NCI-H187 (cell line): ENCODE measurements at regions not wholly inside any gene's neighbourhood (a gene's known extent, or its start where the extent isn't known, plus 50 kb on each side); places are given as distances from the start of the nearest gene placed in this dataset.

Experiments used
- DNase-seq, 2 experiments: peaks; one replicate each; lab custom pipeline; 2025; lab: John Stamatoyannopoulos, UW

DNA sequence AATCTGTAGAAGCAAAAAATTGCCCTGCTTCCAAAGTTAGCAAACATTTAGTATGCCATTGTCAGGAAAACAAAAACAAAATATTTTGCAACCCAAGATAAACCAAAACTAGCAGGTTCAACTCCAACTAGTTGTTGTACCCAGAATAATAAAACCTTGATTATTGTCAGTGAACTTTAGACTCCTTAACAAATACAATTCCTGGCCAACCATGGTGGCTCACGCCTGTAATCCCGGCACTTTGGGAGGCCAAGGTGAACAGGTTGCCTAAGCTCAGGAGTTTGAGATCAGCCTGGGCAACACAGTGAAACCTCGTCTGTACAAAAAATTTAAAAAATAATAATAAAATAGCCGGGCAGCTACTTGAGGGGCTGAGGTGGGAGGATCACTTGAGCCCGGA is 53.6 kb upstream of the EPCAM start:
- no peak for DNase-seq

DNA sequence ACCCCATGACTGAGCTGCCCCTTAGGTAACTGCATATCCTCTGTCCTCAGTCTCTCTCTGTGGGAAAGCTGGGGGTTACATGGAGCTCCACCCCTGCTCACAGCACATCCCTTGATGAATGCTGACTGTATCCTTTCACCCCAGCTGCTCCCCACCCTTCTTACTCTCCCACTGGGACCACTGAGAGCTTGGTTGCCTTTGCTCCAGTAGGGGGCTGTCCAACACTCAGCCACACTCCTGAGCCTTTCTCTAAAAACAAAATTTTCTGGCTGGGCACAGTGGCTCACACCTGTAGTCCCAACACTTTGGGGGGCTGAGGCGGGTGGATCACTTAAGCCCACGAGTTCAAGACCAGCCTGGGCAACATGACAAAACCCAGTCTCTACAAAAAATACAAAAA is 55.4 kb upstream of the EPCAM start:
- DNase-seq, result no peak

DNA sequence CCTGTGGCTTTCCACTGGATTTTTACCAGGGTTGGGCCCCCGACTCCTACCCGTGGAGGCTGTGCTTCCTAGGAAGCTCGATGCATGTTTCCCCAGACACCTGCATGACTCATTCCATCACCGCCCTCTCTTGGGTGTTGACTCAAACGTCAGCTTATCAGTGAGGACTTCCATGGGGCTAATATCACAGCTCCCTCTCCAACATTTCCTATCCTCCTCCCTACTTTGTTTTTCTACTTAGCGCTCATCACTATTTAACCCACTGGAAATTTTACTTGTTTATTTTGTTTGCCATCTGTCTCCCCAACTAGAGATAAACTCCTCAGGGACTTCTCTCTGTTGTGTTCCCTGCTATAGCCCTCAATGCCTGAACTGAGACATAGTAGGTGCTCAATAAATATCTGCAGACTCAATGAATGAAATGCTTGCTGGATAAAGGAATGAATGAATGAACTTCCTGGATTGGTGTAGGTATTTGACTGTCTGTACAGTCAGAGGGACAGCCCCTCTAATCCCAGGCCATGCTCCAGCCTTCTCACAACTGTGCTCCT is 55.9 kb upstream of the EPCAM start:
- no peak for DNase-seq

DNA sequence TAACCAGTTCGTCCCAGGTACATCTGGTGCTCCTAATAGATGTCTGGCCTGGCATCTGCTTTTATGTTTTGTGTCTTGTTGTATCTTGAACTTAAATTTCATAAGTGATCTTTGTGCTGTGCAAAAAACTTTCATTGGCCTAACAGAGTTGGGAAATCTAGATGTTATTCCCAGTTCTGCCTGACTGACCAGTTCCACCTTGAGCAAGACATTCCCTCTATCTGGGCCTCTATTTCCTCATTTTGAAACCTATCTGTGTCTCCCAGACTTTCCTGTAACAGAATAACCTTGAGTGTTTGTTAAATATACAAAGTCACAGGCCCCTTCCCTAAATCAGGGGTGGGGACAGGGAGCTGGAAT is 56.6 kb upstream of the EPCAM start:
- no peak for DNase-seq

DNA sequence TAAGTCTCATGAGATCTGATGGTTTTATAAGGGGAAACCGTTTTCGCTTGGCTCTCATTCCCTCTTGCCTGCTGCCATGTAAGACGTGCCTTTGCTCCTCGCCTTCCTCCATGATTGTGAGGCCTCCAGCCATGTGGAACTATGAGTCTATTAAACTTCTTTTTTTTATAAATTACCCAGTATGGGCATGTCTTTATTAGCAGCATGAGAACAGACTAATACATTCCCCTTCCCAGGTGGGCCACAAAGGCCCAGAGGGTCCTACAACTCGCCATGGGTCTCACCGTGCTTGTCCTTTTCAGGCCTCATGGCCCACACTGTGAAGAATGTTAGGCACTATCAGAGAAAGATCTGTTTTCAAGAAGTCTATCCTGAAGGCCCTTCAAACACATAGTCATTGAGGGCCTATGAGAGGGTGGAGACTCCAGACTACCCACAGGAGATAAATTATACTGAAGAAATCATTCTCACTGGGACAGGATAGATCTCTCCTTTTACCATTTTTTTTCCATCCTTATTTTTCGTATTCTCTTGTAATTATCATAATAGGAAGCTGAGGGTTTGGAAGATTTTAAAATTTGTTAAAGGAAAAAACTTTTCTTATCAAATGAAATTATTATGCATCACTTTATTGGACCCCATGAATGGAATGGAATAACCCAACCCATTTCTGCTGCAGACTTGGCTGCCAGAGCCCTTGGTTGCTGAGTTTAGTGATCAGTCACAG is 57.2 kb upstream of the EPCAM start:
- no peak for DNase-seq

DNA sequence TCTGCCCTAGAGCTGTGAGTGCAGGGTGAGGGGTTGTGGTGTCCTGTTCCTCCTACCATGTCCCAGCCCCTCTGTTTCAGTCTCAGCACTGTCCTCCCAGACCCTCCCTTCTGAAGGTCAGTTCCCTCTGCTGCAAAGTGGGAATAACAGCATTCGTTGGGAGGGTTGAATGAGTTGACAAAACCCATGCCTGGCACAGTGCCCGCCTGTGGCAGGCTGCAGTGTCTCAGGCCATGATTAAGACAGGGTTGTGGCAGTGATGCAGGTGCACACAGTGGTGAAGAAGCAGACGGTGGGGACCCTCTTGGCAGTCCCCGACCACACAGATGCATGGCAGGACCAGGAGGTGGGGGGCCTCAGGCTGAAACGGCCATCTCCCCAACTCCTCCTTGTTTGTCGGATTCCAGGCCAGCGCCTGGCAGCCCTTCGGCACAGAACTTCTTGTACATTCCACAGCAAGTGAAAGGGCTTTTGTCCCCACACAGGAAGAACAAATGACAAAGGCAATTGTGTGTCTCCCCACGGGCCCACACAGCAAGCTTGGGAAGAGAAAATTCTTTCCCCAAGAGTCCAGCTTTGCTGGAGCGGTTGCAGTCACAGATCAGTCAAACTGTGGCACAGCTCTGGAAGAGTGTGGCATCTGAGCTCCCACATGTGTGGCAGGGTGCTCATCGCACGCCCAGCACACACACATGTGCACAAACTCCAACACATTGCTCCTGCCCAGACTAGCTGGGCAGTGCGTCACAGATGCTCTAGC is 58.1 kb upstream of the EPCAM start:
- no peak for DNase-seq

DNA sequence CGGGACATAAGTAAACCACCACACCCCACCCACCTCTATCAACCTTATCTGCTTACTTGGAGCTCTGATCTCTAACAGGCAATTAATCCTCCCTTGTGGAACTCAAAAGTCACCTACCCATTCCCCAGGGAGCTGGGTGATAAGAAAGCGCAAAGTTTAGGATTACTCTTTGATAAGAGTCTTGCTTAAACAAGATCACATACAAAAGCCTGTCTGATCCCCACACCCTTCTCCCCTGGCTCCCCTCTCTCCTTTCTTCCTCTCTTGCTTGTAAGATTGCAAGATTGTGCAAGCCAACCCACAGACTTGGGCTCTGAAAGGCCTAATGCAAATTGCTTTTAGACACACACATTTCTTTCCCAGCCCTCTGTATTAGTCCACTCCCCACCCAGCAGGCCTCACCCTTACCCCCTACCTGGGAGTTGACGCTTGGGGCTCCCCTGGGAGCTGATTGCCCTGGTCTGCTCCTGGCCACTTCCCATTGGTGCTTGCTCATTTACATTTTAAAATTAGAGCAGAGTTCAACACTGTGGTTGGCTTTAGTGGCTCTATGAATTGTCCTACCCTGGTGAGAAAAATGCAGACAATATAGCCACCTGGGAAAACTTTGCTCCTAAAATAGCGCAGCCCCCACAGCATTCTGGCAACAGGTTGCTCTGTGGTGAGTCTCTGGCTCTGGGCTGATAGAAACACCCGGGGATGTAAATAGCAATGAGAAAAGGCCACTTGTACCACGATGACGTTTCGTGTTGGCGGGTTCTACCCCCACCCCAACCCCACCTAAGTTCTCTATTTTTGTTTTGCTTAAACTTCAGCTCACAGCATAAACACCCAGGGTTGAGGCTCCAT is 58.9 kb upstream of the EPCAM start:
- no peak for DNase-seq

DNA sequence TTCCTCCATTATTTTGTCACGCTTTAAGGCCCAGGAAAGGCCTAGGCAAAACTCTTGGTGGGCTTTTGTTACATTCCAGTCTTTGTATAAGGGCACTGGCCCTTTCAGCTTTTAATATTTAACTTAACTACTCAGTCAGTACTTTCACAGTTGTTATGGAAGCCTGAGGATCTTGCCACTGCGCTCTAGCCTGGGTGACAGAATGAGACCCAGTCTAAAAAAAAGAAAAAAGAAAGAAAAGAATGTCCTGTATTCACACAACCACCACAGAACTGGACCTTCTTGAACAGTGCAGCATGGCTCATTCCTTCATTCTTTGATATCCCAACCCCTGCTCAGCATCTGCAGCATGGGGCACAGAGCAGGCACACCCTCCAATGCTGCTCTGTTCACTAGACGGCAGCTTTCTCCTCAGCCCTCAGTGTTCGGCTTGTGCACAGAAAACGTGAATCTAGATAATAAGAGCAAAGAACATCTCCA is 59.6 kb upstream of the EPCAM start:
- DNase-seq, result no peak

DNA sequence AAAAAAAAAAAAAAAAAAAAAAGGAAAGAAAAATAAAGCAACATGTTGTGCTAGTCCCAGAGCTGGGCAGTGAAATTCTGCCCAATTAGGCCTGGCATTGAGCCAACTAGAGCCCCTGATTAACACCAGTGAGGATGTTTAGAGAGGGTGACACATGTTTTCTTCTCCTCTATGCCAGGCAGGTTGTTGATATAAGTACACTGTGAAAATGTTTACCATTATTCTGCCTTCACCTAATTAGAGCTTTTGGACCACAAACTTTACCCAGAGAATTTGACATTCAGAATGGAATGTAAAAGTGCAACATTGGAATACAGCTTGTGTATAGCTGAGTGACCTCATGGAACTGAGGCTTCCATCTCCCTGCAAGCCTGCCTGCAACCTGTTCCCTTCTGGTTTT is 62.0 kb upstream of the EPCAM start:
- DNase-seq, result no peak

DNA sequence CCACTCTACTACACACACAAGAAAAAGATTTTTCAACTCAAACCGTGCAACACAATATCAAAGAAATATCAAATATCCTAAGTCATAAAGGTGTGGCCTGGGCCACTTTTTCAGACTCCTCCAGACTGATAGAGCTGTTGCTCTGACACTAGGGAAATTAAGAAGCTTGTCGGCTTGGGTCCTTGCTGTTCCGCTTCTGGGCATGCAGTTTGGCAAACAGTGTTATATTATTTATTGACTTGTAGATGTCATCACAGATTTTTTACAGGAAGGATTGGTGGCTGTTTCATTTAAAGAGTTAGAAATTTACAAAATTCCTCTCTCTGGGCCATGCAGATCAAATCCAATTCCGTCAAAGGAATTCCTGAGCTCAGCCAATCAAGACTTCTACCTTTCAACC is 64.5 kb upstream of the EPCAM start:
- no peak for DNase-seq

DNA sequence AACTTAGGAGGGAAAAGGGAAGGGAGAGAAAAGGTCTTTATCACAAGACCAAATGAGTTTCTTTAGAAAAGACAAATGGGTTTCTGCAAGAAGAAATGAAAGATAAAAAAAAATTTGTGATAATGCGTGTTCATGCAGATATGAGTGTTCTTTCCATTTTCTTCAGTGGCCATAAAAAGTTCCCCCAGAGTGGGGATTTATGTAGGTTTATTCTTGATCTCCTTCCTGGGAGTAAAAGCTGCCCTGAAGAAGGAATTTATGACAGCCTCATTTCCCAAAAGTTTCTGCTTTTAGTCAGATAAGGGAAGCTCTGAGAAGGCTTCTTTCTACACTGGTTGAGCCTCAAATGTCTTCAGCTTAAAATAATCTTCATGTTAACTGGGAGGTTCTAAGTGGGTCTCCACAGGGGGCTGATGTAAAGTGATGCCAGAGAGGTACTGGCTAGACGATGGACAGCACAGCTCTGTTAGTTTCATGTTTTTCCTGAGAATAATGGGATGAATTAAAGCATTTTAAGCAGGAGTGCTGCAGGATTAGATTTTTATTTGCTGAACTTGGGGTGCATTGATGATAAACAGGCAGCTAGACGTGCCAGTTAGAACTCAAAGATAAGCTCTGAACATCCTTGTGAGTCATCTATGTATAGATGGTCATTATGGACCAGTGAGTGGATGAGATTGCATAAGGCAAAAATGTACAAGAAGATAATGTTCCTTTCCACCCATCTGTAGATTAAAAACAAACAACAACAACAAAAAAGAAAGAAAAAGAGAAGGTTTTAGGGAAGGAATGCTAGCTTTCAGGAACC is 65.6 kb upstream of the EPCAM start:
- DNase-seq, result no peak

DNA sequence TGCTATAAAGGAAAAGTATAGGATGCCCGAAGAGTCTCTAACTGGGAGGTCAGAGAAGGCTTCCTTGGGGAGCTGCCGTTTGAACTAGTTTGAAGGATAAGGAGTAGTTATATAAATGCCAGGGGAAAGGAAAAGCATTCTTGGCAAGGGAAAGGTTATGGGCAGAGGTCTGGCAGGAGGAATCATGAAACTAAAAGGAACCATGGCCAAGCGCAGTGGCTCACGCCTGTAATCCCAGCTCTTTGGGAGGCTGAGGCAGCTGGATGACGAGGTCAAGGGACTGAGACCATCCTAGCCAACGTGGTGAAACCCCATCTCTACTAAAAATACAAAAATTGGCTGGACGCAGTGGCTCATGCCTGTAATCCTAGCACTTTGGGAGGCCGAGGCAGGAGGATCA is 66.8 kb upstream of the EPCAM start:
- DNase-seq, result no peak

DNA sequence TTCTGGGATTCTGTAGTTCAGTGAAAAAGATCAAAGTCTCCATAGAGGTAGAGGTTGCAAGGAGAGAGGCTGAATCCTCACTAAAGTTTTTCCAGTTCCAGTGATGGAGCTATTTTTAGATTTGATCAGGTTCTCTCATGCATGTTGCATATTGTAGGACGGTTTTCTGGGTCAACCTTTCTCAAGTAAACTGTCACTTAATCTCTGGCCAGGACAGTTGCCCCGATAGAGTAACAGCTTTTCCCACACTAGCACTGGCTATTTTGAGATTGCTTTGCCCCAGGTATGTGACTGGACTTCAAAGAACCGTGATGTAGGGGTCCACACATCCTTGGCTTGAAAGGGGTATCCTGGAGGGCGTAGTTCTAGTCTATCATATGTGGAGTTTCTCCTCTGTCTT is 67.4 kb upstream of the EPCAM start:
- no peak for DNase-seq

DNA sequence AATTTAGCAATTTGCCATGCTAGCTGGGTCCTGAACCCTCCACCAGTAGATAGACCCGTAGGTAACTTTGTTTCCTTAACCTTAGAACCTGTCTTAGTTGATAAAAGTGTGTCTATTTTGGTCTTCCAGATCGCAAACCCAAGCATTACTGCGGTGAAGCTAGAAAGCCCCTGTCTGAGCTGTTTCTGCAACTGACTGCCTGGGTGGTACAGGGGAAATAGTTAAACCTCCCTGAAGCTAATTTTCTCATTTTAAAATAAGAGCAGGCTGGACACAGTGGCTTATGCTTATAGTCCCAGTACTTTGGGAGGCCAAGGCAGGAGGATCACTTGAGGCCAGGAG is 67.9 kb upstream of the EPCAM start:
- DNase-seq, result no peak

DNA sequence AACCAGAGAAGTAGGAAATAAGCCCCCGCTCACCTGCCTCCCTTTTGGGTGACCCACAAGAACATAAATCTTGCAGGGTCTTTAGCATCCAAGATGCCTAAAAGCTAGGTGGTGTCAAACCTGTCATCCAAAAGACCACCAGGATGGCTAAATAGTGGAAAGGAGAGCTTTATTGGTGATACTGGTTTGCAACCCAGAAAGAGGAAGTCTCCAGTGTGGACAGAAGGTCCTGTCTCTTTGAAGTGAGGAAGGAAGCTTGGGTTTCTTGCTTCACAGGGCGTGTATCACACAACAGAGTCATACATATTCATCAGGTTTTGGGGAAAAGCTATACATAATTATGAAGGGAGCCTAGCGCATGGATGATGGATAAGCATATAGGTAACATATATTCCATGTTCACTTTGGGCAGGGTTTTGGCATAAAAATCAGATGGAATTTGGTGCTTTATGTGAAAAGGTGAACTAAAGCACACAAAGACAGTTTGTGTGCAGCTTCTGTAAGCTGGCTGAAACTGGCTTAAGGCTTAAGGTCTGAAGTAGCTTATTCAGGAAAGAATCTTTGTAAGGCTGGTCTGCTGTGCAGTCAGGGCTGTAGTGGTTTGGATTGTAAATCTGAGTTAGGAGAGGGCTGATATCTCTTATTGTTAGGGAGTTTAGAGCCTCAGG is 68.4 kb upstream of the EPCAM start:
- DNase-seq, result no peak

DNA sequence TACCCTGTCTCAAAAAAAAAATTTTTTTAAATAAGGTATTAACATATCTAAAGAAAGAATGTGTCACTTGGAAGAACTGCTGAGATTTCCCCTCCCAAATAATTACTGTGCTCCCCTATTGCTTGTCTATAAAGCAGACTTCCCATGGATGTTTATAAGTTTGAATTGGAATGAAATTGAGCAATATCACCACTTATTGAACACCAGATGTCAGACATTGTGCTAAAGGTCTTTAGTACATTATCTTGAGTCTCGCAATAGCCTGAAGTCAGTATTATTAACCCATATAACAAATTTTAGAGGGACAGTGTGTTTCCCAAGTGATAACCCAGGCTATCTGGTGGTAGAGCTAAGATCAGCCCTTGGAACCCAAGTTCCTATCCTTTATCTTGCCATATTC is 69.0 kb upstream of the EPCAM start:
- no peak for DNase-seq

DNA sequence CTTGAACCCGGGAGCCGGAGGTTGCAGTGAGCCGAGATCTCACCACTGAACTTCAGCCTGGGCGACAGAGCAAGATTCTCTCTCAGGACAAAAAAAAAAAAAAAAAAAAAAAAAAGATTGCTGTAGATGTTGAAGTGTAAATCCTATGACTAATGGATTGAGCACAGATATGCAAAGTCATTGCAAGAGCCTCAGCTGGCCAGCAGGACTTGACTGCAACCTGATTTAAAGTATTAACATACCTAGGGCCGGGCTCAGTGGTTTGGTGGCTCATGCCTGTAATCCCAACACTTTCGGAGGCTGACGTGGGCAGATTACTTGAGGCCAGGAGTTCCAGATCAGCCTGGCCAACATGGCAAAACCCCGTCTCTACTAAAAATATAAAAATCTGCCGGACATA is 69.6 kb upstream of the EPCAM start:
- DNase-seq, result no peak

DNA sequence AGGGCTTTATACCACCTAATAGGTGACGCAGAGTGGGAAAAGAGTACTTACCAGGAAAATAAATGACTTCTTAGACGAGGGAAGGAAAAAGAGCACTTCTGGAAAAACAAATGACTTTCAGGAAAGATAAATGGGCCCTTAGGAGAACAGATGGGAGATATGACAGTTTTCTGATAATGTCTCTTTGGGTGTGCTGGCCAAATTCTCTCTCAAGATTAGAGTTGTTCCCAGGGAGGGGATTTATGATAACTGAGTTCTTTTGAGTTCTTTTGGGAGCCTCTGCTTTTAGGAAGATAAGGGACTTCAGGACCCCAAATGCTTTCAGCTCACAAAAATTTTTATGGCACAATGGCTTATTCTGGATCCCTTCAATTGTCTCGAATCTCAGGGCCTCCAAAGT is 70.3 kb upstream of the EPCAM start:
- DNase-seq, result no peak

DNA sequence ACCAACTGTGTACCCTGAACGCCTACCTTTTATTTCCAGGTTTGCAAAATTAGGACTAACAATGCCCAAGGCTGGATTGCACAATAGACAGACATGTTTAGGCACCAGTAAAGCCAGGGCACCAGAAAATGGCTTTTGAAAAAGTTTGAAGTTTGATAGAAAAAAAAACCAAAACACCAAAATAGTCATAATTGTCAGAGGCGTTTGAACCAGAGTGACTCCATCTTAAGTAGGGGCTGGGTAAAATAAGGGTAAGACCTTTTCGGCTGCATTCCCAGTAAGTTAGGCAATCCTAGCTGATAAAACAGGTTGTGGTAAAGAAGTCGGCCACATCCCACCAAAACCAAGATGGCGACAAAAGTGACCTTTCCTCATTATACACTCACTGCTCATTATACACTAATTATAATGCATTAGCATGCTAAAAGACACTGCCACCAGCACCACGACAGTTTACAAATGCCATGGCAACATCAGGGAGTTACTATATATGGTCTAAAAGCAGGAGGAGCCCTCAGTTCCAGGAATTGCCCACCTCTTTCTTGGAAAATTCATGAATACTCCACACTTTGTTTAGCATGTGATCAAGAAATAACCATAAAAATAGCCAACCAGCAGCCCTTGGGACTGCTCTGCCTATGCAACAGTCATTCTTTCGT is 71.2 kb upstream of the EPCAM start:
- no peak for DNase-seq

DNA sequence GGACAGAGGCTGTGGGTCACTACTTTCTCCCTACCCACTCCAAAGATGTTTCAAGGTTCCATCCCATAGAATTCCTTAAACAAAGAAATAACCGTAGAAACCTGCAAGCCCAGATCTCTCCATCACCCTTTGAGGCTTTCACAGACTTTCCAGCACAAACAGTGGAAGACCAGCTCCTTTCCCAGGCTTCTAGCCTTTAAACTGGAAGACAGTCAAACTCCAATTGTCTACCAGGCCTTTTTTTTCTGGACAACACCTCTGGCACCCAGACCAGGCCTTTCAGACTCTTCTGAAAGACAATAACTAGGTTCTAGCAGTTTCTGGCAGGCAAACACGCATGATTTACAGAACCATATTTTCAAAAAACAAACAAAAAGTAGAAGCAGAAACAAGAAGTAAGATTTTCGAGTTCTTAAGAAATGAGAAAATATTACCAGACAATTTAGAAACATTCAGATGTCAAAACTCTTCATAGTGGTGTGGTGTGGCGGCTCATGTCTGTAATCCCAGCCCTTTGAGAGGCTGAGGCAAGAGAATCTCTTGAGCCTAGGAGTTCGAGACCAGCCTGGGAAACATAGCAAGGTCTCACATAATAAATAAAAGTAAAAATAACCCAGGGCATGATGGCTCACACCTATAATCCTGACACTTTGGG is 73.0 kb upstream of the EPCAM start:
- no peak for DNase-seq
